ENCODE measurements at regions not wholly inside any gene's neighbourhood (a gene's known extent, or its start where the extent isn't known, plus 50 kb on each side); places are given as distances from the start of the nearest gene placed in this dataset.
"Not testable (repeated sequence)": the region's sequence is repeated elsewhere in the genome, so short reads cannot be mapped to it uniquely, and the experiment has no call there.

DNA sequence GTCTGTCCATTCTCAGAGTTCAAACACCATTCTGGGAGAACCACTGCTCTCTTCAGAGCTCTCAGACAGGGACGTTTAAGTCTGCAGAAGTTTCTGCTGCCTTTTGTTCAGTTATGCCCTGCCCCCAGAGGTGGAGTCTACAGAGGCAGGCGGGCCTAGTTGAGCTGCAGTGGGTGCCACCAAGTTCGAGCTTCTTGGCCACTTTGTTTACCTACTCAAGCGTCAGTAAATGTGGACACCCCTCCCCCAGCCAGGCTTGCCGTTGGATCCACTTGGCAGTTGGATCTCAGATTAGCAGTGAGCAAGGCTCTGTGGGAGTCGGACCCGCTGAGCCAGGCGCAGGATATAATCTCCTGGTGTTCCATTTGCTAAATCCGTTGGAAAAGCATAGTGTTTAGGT lies 601.5 kb downstream of the PKHD1 start:
- TF ChIP-seq, protein P1, sequence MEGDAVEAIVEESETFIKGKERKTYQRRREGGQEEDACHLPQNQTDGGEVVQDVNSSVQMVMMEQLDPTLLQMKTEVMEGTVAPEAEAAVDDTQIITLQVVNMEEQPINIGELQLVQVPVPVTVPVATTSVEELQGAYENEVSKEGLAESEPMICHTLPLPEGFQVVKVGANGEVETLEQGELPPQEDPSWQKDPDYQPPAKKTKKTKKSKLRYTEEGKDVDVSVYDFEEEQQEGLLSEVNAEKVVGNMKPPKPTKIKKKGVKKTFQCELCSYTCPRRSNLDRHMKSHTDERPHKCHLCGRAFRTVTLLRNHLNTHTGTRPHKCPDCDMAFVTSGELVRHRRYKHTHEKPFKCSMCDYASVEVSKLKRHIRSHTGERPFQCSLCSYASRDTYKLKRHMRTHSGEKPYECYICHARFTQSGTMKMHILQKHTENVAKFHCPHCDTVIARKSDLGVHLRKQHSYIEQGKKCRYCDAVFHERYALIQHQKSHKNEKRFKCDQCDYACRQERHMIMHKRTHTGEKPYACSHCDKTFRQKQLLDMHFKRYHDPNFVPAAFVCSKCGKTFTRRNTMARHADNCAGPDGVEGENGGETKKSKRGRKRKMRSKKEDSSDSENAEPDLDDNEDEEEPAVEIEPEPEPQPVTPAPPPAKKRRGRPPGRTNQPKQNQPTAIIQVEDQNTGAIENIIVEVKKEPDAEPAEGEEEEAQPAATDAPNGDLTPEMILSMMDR (conservative IDR thresholded peaks at IDR 0.05): not testable (repeated sequence)
- not testable (repeated sequence) for TF ChIP-seq EZH2 (IDR thresholded peaks at IDR 0.05; ENCODE audit: low read depth)
